ENCODE measurements at regions not wholly inside any gene's neighbourhood (a gene's known extent, or its start where the extent isn't known, plus 50 kb on each side); places are given as distances from the start of the nearest gene placed in this dataset.

DNA sequence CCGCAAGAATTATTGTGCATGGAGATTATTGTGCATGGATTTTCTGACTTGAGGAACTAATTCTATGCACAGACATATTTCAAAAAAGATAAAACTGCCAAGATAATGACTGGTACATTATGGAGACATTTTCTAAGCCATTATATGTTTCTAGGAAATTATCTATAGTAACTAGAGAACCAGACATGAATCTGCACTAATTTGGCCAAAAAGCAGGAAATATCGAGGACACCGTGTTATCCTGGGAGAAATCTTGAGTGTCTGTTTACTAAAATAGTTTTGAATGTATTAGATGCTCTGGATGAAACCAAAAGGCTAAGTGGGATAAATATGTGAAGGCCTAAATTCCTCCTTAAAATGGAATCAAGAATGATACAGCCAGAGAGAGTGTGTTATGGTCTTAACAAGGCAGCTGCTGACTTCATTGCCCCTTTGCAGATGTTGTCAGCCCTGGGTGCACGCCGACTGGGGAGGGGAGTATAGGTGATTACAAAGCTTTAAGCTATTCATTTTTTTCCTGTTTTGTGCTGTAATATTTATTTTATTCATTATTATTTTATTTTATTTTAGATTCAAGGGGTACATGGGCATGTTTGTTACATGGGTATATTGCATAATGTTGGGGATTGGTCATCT lies 226.7 kb downstream of the UTP18 start:
- ChIA-PET POLR2A (ENCODE audit: unreplicated experiment) (no interaction called here), CTCF (no interaction called here)
- Histone ChIP-seq H3K9me2 (replicated peaks; ENCODE audit: low read length) (no peaks in the 10 kb centered on the region), H3K4me3 (ENCODE audit: low read length) (no peak overlapping the region), H2AFZ (ENCODE audit: low read length) (no peak overlapping the region), H3K79me2 (ENCODE audit: low read length) (no peaks in the 10 kb centered on the region), H3K27ac (ENCODE audit: low read length) (no peak overlapping the region), H3K36me3 (ENCODE audit: low read depth, low read length) (no peaks in the 10 kb centered on the region), H4K20me1 (ENCODE audit: low read length) (no peaks in the 10 kb centered on the region), H3K9ac (ENCODE audit: low read length) (no peak overlapping the region), H3K9me3 (ENCODE audit: low read length) (no peaks in the 10 kb centered on the region), H3K27me3 (ENCODE audit: low read length) (peaks cover 10% of the 10 kb centered on the region; the same call in 1 of the 2 replicates), H3F3A (ENCODE audit: low read length, unreplicated experiment) (no peaks in the 10 kb centered on the region), H3K4me1 (ENCODE audit: insufficient read depth, low read length) (no peaks in the 10 kb centered on the region), H3K4me2 (ENCODE audit: low read length) (no peak overlapping the region)
- no peak for TF ChIP-seq EZH2phosphoT487 (IDR thresholded peaks at IDR 0.05; ENCODE audit: borderline replicate concordance, low read length)
- no TSS peak for BruUV-seq (replicated peaks)
- ATAC-seq = no peak
- intact Hi-C loops (cut with micrococcal nuclease) = no loop called here
- no peak for DNase-seq

DNA sequence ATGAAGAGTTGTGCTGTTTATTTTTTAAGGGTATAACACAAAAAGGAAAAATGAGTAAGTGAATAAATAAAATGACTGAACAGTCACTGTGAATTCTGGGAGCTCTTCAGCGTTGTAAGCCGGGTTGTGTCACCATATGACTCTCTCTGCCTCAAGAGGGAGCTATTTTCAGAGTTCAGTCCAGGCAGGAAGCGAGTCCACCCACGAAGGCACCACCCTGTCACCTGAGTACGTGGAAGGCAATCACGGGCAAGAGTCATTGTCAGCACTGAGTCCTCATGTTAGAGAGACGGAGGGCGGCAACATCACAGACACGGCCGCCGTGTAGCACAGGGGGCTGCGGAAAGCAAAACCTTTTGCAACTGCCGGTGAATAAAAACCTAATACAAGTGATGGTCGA lies 227.6 kb downstream of the UTP18 start:
- Histone ChIP-seq H3K4me1 (ENCODE audit: insufficient read depth, low read length) (no peaks in the 10 kb centered on the region), H3K9me3 (ENCODE audit: low read length) (no peaks in the 10 kb centered on the region), H3K27ac (ENCODE audit: low read length) (no peak overlapping the region), H3K4me2 (ENCODE audit: low read length) (no peak overlapping the region), H3K36me3 (ENCODE audit: low read depth, low read length) (no peaks in the 10 kb centered on the region), H3K9ac (ENCODE audit: low read length) (no peak overlapping the region), H4K20me1 (ENCODE audit: low read length) (no peaks in the 10 kb centered on the region), H2AFZ (ENCODE audit: low read length) (no peak overlapping the region), H3K27me3 (ENCODE audit: low read length) (peaks cover 12% of the 10 kb centered on the region; the same call in 1 of the 2 replicates), H3K79me2 (ENCODE audit: low read length) (no peaks in the 10 kb centered on the region), H3F3A (ENCODE audit: low read length, unreplicated experiment) (no peaks in the 10 kb centered on the region), H3K9me2 (replicated peaks; ENCODE audit: low read length) (no peaks in the 10 kb centered on the region), H3K4me3 (ENCODE audit: low read length) (no peak overlapping the region)
- ChIA-PET POLR2A (ENCODE audit: unreplicated experiment) (no interaction called here), CTCF (no interaction called here)
- ATAC-seq (no peak), DNase-seq (peak; percentile 56)
- BruUV-seq (replicated peaks) = no TSS peak
- intact Hi-C loops (cut with micrococcal nuclease) = no loop called here
- TF ChIP-seq EZH2 (IDR thresholded peaks at IDR 0.05; ENCODE audit: low read length, unreplicated experiment) = no peak
- TF ChIP-seq, protein P1, sequence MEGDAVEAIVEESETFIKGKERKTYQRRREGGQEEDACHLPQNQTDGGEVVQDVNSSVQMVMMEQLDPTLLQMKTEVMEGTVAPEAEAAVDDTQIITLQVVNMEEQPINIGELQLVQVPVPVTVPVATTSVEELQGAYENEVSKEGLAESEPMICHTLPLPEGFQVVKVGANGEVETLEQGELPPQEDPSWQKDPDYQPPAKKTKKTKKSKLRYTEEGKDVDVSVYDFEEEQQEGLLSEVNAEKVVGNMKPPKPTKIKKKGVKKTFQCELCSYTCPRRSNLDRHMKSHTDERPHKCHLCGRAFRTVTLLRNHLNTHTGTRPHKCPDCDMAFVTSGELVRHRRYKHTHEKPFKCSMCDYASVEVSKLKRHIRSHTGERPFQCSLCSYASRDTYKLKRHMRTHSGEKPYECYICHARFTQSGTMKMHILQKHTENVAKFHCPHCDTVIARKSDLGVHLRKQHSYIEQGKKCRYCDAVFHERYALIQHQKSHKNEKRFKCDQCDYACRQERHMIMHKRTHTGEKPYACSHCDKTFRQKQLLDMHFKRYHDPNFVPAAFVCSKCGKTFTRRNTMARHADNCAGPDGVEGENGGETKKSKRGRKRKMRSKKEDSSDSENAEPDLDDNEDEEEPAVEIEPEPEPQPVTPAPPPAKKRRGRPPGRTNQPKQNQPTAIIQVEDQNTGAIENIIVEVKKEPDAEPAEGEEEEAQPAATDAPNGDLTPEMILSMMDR (conservative IDR thresholded peaks at IDR 0.05; ENCODE audit: low read depth, low read length) = peak; percentile 60

DNA sequence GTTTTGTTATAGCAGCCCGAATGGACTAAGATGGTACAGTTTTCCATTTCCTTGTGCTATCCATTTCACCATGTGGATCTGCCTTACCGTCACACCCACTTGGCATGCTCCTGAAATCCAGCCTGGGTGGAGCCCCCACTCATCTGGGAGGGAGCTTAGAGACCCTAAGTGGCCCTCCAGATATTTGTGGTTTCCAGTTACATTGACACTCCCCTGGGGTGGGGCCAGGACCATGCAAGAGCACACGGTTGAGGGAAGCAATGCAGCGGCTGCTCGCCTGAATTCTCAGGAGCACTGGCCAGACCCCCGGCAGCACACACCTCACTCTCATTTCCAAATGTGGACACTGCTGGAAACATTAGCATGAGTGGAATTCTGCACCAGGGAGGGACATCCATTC lies 231.1 kb downstream of the UTP18 start:
- Histone ChIP-seq H3K4me1 (ENCODE audit: insufficient read depth, low read length) (no peaks in the 10 kb centered on the region), H3K9me2 (replicated peaks; ENCODE audit: low read length) (no peaks in the 10 kb centered on the region), H2AFZ (ENCODE audit: low read length) (no peak overlapping the region), H3K27me3 (ENCODE audit: low read length) (peaks cover 17% of the 10 kb centered on the region), H4K20me1 (ENCODE audit: low read length) (no peaks in the 10 kb centered on the region), H3K4me2 (ENCODE audit: low read length) (no peak overlapping the region), H3K27ac (ENCODE audit: low read length) (no peak overlapping the region), H3K4me3 (ENCODE audit: low read length) (no peak overlapping the region), H3K36me3 (ENCODE audit: low read depth, low read length) (no peaks in the 10 kb centered on the region), H3K9me3 (ENCODE audit: low read length) (no peaks in the 10 kb centered on the region), H3K79me2 (ENCODE audit: low read length) (no peaks in the 10 kb centered on the region), H3F3A (ENCODE audit: low read length, unreplicated experiment) (no peaks in the 10 kb centered on the region), H3K9ac (ENCODE audit: low read length) (no peak overlapping the region)
- no TSS peak for BruUV-seq (replicated peaks)
- ATAC-seq (no peak), DNase-seq (no peak)
- POLR2A ChIA-PET (ENCODE audit: unreplicated experiment) = no interaction called here
- TF ChIP-seq EZH2 (IDR thresholded peaks at IDR 0.05; ENCODE audit: low read length, unreplicated experiment) (no peak), EZH2phosphoT487 (IDR thresholded peaks at IDR 0.05; ENCODE audit: borderline replicate concordance, low read length) (no peak)
- TF ChIP-seq, protein P1 (conservative IDR thresholded peaks at IDR 0.05; ENCODE audit: low read depth, low read length) = no peak
- intact Hi-C loops (cut with micrococcal nuclease) = no loop called here
- CTCF ChIA-PET = no interaction called here
